ENCODE measurements at regions not wholly inside any gene's neighbourhood (a gene's known extent, or its start where the extent isn't known, plus 50 kb on each side); places are given as distances from the start of the nearest gene placed in this dataset.
"Not testable (repeated sequence)": the region's sequence is repeated elsewhere in the genome, so short reads cannot be mapped to it uniquely, and the experiment has no call there.

DNA sequence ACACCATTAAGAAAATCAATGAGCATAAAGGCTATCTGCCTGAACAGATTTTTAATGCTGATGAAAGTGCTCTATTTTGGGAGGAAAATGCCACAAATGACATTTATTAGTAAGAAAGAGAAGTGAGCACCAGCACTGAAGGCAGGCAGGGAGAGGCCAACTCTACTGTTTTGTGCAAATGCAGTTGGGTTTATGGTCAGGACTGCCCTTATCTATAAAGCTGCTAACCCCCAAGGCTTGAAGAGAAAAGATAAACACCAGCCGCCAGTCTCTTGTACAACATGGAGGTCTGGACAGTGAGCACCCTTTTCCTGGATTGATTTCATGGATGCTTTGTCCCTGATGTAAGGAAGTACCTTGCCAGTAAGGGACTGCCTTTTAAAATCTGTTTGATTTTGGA lies 246.8 kb upstream of the SFSWAP start:
- DNase-seq (ENCODE audit: low read depth in 4 of 4, low spot score in 2 of 4): no peak

- no peak for DNase-seq (ENCODE audit: low read depth in 4 of 4, low spot score in 2 of 4)
Measured at GRCh38 chr12:131466306-131466705, 244.6 kb upstream of the SFSWAP start.

DNA sequence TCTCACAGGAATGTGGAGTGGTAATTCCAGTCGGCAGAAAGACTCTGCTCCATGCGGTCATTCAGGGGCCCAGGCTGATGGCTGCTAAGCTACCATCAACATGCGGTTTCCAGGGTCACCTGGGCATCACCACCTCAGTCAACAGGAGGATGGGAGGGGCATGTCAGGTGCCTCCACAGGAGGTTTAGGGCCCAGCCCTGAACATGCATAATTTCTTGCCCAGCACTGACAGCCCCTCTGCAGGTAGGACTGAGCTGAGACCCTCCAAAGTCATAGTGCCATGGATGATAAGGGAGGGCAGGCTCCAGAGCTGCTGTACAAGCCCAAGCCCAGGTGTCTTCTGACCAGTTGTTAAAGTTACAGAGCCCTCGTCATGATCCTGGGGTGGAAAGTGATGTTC lies 244.0 kb upstream of the SFSWAP start:
- DNase-seq (ENCODE audit: low read depth in 4 of 4, low spot score in 2 of 4): no peak

GRCh38 chr12:131468206-131468605 lies 242.7 kb upstream of the SFSWAP start:
- DNase-seq (ENCODE audit: low read depth in 4 of 4, low spot score in 2 of 4): no peak

DNA sequence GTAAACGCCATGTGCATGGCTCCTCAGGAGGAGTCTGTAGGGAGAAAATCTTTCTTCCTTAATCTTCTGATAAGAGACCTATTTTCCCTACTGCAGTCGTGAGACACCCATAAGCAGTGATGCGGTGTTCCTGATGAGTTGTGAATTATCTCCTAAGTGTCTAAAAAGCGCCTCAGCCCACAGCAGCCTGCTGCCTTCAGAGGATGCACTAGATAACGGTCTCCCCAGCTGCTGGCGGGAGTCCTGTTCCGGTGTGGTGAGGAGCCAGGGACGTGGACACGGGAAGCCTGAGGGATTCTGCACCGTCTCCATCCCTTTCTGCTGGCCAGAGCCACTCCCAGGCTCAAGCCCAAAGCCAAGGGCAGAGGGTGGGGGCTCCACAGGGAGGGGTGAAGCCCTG lies 240.9 kb upstream of the SFSWAP start:
- DNase-seq (ENCODE audit: low read depth in 4 of 4, low spot score in 2 of 4): not testable (repeated sequence)

- no peak for DNase-seq (ENCODE audit: low read depth in 4 of 4, low spot score in 2 of 4)
Measured at GRCh38 chr12:131471271-131471905, 239.5 kb upstream of the SFSWAP start.

DNA sequence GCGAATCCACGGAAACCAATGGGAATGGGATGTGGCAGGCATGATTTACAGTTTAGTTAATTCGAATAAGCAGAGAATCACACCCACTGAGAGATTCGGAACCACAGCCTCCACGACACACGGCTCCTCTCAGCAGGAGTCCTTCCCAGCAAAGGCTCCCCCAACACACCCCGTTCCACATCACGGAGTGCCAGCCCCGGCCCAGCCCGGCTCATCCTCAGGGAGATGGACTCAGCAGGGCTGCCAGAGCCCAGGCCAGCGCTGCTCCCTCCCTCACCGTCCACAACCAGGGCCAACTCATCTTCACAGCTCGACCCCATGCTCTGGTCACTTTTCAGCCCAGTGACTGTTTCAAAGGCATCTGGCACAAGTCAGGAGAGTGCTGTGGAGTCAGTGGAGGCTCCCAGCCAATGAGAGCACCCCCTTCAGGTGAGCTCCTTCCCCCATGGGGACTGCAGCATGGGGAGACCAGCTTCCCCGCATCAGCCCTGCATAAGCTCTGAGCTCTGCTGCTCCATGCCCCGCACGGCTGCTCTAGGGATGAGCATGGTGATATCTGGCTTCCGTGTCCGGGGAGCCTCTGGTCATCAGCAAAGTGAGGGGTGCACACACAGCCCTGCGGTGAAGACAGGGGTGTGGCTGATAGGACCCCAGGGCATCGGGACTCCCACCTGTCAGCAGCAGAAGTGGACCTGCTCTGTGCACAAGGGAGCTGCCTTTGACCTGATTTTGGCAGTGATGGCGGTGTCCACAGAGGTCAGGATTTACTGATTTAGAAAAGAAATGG lies 238.8 kb upstream of the SFSWAP start:
- DNase-seq (ENCODE audit: low read depth in 4 of 4, low spot score in 2 of 4): no peak

DNA sequence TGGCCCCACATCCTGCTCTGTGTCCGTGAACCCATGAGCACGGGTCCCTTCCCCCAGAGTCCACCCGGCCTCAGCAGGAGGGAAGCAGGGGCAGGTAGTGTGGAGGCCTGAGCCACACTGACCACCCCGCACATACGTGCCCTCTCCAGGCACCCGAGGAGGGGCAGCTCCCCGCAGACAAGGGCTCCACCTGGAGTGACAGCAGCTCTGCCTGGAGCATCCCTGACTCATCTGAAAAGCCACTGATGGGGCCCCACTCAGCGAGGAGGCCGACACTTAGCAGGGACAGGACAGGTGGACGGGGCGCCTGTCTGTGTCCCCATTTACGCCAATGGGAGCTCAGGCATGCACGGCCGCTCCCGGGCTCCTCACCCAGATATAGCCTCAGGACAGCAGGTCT lies 237.6 kb upstream of the SFSWAP start:
- no peak for DNase-seq (ENCODE audit: low read depth in 4 of 4, low spot score in 2 of 4)

GRCh38 chr12:131473741-131474709 lies 236.9 kb upstream of the SFSWAP start:
- no peak for DNase-seq (ENCODE audit: low read depth in 4 of 4, low spot score in 2 of 4)

GRCh38 chr12:131475012-131475411 lies 235.9 kb upstream of the SFSWAP start:
- not testable (repeated sequence) for DNase-seq (ENCODE audit: low read depth in 4 of 4, low spot score in 2 of 4)

- no peak for DNase-seq (ENCODE audit: low read depth in 4 of 4, low spot score in 2 of 4)
Measured at GRCh38 chr12:131477613-131478012, 233.3 kb upstream of the SFSWAP start.

- no peak for DNase-seq (ENCODE audit: low read depth in 4 of 4, low spot score in 2 of 4)
Measured at GRCh38 chr12:131478468-131478867, 232.4 kb upstream of the SFSWAP start.

- no peak for DNase-seq (ENCODE audit: low read depth in 4 of 4, low spot score in 2 of 4)
Measured at GRCh38 chr12:131482199-131482598, 228.7 kb upstream of the SFSWAP start.

DNA sequence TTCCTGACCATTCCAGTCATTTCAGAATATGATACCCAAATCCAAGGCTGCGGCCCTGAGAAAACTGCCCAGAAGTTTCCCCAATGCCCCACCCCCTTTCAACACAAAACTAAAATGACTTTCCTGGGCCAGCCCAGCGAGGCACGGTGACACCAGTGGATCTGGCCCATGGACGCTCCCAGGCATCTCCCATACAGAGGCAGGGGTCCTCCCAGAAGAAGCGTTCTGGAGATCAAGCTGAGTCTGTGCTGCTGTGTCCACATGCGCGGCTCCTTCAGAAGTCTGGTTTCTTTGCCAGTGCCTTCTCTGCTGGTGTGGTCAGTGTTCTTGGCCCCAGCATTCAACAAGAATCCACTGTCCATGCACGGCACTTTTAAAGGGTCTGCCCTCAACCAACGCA lies 228.2 kb upstream of the SFSWAP start:
- no peak for DNase-seq (ENCODE audit: low read depth in 4 of 4, low spot score in 2 of 4)

GRCh38 chr12:131486451-131487230 lies 224.2 kb upstream of the SFSWAP start:
- no peak for DNase-seq (ENCODE audit: low read depth in 4 of 4, low spot score in 2 of 4)

- DNase-seq (ENCODE audit: low read depth in 4 of 4, low spot score in 2 of 4): no peak
Measured at GRCh38 chr12:131487388-131488124, 223.3 kb upstream of the SFSWAP start.

- DNase-seq (ENCODE audit: low read depth in 4 of 4, low spot score in 2 of 4): no peak
Measured at GRCh38 chr12:131489718-131490117, 221.2 kb upstream of the SFSWAP start.

- DNase-seq (ENCODE audit: low read depth in 4 of 4, low spot score in 2 of 4): no peak
Measured at GRCh38 chr12:131491155-131491554, 219.7 kb upstream of the SFSWAP start.

DNA sequence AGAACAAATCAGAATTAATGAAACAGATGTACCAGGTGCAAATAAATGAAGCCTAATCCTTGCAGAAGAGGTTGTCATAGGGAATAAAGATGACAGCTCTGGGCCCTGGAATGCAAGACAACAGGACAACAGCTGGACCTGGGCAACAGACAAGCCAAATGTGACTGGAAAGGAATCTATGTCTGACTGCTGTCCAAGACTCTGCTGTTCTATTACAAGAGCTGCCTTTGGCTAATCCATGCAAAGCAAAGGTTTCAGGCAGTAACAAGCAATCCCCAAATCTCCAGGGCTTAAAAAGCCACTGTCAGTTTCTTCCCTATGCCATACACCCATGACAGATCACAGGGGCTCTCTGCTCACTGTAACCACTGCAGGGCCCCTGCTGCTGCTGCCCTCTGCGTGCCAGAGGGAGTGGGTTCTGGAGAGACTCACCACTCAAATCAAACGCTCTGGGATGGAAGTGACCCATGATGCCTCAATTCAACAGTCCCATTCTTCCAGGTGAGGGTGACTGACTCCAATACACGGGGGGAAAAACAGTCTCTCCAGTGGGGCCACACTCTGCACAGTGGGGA lies 218.9 kb upstream of the SFSWAP start:
- DNase-seq (ENCODE audit: low read depth in 4 of 4, low spot score in 2 of 4): no peak
